Fibroblast of lung (primary cell): ENCODE measurements at regions not wholly inside any gene's neighbourhood (a gene's known extent, or its start where the extent isn't known, plus 50 kb on each side); places are given as distances from the start of the nearest gene placed in this dataset.

Source experiments
- DNase-seq, 2 donors: peaks; one replicate each; pipeline versions ENCODE4 v3.0.0 to v3.0.0-alpha.2; 2010; ENCODE audit warnings: low read depth in 2 of 2
- H2AFZ ChIP-seq: 2 replicates; pipeline ENCODE4 v1.5.1; 2012; ENCODE audit warnings: low read length, control low read depth, inconsistent platforms
- H3K27ac ChIP-seq: 2 replicates; pipeline ENCODE4 v1.5.1; 2011; ENCODE audit warnings: low read length, control low read depth; ENCODE audit not compliant: insufficient read depth
- H3K27me3 ChIP-seq: 2 replicates; pipeline ENCODE4 v1.5.1; 2011; ENCODE audit warnings: mild to moderate bottlenecking, low read length; ENCODE audit not compliant: control insufficient read depth, insufficient read depth
- H3K36me3 ChIP-seq: 2 replicates; pipeline ENCODE4 v1.5.1; 2011; ENCODE audit warnings: low read length; ENCODE audit not compliant: control insufficient read depth, insufficient read depth
- H3K4me1 ChIP-seq: 2 replicates; pipeline ENCODE4 v1.5.1; 2011; ENCODE audit warnings: low read length; ENCODE audit not compliant: control insufficient read depth, insufficient read depth; ENCODE audit errors: extremely low read depth
- H3K4me2 ChIP-seq: 2 replicates; pipeline ENCODE4 v1.5.1; 2011; ENCODE audit warnings: low read length, control low read depth; ENCODE audit not compliant: insufficient read depth; ENCODE audit errors: extremely low read depth
- H3K4me3 ChIP-seq, 4 experiments: fragments of 200-600 bp in 1 of 4; sonication (generic) in 1 of 4; replicated peaks in 1 of 4; 2 replicates each; pipeline ENCODE4 v1.5.1; 2011 to 2016; ENCODE audit warnings: low read length in 4 of 4, low read depth in 3 of 4, mild to moderate bottlenecking in 3 of 4, control low read depth in 2 of 4, inconsistent platforms in 1 of 4, mixed read lengths in 1 of 4; ENCODE audit not compliant: insufficient read depth in 1 of 4; ENCODE audit errors: control extremely low read depth in 1 of 4
- H3K79me2 ChIP-seq: 2 replicates; pipeline ENCODE4 v1.5.1; 2012; ENCODE audit warnings: mild to moderate bottlenecking, low read length, inconsistent platforms; ENCODE audit not compliant: control insufficient read depth, insufficient read depth
- H3K9ac ChIP-seq: 2 replicates; pipeline ENCODE4 v1.5.1; 2011; ENCODE audit warnings: mild to moderate bottlenecking, low read length, control low read depth; ENCODE audit not compliant: insufficient read depth
- H3K9me3 ChIP-seq: 2 replicates; pipeline ENCODE4 v1.5.1; 2012; ENCODE audit warnings: low read depth, low read length; ENCODE audit not compliant: control insufficient read depth, insufficient read depth
- H4K20me1 ChIP-seq: 2 replicates; pipeline ENCODE4 v1.5.1; 2011; ENCODE audit warnings: low read length; ENCODE audit not compliant: control insufficient read depth, insufficient read depth; ENCODE audit errors: extremely low read depth
- CTCF ChIP-seq, 2 donors: IDR thresholded peaks in 1 of 2; conservative IDR thresholded peaks in 1 of 2; 1 replicate in 1 of 2; 2 replicates in 1 of 2; pipeline ENCODE4 v1.5.1; 2011 to 2012; ENCODE audit warnings: low read length in 2 of 2, control low read depth in 1 of 2, inconsistent platforms in 1 of 2, low read depth in 1 of 2, mild to moderate bottlenecking in 1 of 2
- EZH2 ChIP-seq: IDR thresholded peaks from 2 replicates; pipeline ENCODE4 v1.5.1; 2012; ENCODE audit warnings: low read length, control low read depth, mild to moderate bottlenecking; ENCODE audit errors: missing control alignments

- DNase-seq: no peak
- no peak overlapping the region for H3K4me2 ChIP-seq
- H3K9me3 ChIP-seq: no peaks in the 10 kb centered on the region
- H3K4me1 ChIP-seq: no peaks in the 10 kb centered on the region
- H3K4me3 ChIP-seq: no peak overlapping the region
- H3K36me3 ChIP-seq: no peaks in the 10 kb centered on the region
- no peak overlapping the region for H3K9ac ChIP-seq
- no peak overlapping the region for H2AFZ ChIP-seq
- H3K27me3 ChIP-seq: no peaks in the 10 kb centered on the region
- TF ChIP-seq CTCF (conservative IDR thresholded peaks at IDR 0.05 in 1 of 2, IDR thresholded peaks at IDR 0.05 in 1 of 2; ENCODE audit: low read depth in 1 of 2, low read length in 2 of 2) (no peak), EZH2 (no peak)
- H3K27ac ChIP-seq: no peak overlapping the region
- no peaks in the 10 kb centered on the region for H4K20me1 ChIP-seq
- H3K79me2 ChIP-seq: no peaks in the 10 kb centered on the region
Observed at GRCh38 chr5:175284806-175285205, 159.2 kb downstream of the DRD1 start.

GRCh38 chr5:175282611-175283225 lies 161.3 kb downstream of the DRD1 start:
- Histone ChIP-seq H3K36me3 (no peaks in the 10 kb centered on the region), H3K4me1 (no peaks in the 10 kb centered on the region), H3K79me2 (no peaks in the 10 kb centered on the region), H3K4me2 (no peak overlapping the region), H3K4me3 (no peak overlapping the region), H2AFZ (no peak overlapping the region), H3K27ac (no peak overlapping the region), H3K9me3 (no peaks in the 10 kb centered on the region), H3K27me3 (no peaks in the 10 kb centered on the region), H4K20me1 (no peaks in the 10 kb centered on the region), H3K9ac (no peak overlapping the region)
- DNase-seq: peak in 1 of 2 donors; percentile 51
- no peak for TF ChIP-seq EZH2
- no peak for TF ChIP-seq CTCF (conservative IDR thresholded peaks at IDR 0.05 in 1 of 2, IDR thresholded peaks at IDR 0.05 in 1 of 2; ENCODE audit: low read depth in 1 of 2, low read length in 2 of 2)

GRCh38 chr5:175281714-175282113 lies 162.3 kb downstream of the DRD1 start:
- H3K4me2 ChIP-seq: no peak overlapping the region
- H3K9me3 ChIP-seq: no peaks in the 10 kb centered on the region
- TF ChIP-seq EZH2 (no peak), CTCF (conservative IDR thresholded peaks at IDR 0.05 in 1 of 2, IDR thresholded peaks at IDR 0.05 in 1 of 2; ENCODE audit: low read depth in 1 of 2, low read length in 2 of 2) (no peak)
- no peak overlapping the region for H3K27ac ChIP-seq
- H3K4me1 ChIP-seq: no peaks in the 10 kb centered on the region
- no peaks in the 10 kb centered on the region for H4K20me1 ChIP-seq
- no peak overlapping the region for H3K9ac ChIP-seq
- H3K4me3 ChIP-seq: no peak overlapping the region
- DNase-seq: no peak
- H3K36me3 ChIP-seq: no peaks in the 10 kb centered on the region
- no peaks in the 10 kb centered on the region for H3K27me3 ChIP-seq
- H2AFZ ChIP-seq: no peak overlapping the region
- H3K79me2 ChIP-seq: no peaks in the 10 kb centered on the region
